ENCODE measurements at regions not wholly inside any gene's neighbourhood (a gene's known extent, or its start where the extent isn't known, plus 50 kb on each side); places are given as distances from the start of the nearest gene placed in this dataset.

DNA sequence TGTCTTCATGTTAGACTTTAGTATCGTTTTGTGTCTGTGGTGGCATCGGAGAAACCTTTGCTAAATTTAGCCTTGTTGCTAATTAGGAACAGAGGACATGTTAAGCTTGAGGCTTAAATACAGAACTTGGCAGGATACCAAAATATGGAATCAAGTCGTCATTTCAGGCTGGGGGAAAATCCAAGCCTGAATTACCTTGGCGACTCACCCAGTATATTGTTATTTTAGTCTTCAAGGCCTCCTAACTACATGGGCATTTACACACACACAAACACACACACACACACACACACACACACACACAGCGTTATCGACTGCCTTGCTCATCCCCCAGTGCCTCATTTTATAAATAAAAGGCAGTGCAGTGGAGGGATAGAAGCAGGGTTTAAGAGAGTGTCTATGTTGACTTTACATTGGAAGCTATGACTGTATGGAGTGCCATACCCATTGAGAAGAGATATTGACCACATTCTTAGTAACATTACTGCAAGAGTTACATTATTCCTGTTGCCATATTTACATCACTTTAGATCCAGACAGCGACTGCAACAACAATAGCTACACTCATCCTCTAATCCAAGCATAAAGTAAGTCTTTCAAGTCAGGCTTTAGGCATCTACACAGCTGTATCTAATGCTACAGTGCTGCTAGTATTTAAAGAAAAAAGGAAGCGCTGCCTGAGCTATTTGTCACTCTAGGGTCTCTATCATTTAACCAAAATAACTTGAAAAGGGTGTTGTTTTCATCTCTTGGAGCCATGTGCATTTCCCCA lies 210.8 kb upstream of the SEMA6D start:
- no peak overlapping the region for H3K27ac ChIP-seq
- no peaks in the 10 kb centered on the region for H3K36me3 ChIP-seq
- intact Hi-C loops (cut with DNase I; ENCODE audit: low total_unique reads) = no loop called here
- H3K4me3 ChIP-seq = no peak overlapping the region
- no peaks in the 10 kb centered on the region for H3K9me3 ChIP-seq
- DNase-seq = no peak
- TF ChIP-seq POLR2A (IDR thresholded peaks at IDR 0.05) (no peak), CTCF (IDR thresholded peaks at IDR 0.05) (no peak)
- H3K27me3 ChIP-seq = no peaks in the 10 kb centered on the region
- no peaks in the 10 kb centered on the region for H3K4me1 ChIP-seq

DNA sequence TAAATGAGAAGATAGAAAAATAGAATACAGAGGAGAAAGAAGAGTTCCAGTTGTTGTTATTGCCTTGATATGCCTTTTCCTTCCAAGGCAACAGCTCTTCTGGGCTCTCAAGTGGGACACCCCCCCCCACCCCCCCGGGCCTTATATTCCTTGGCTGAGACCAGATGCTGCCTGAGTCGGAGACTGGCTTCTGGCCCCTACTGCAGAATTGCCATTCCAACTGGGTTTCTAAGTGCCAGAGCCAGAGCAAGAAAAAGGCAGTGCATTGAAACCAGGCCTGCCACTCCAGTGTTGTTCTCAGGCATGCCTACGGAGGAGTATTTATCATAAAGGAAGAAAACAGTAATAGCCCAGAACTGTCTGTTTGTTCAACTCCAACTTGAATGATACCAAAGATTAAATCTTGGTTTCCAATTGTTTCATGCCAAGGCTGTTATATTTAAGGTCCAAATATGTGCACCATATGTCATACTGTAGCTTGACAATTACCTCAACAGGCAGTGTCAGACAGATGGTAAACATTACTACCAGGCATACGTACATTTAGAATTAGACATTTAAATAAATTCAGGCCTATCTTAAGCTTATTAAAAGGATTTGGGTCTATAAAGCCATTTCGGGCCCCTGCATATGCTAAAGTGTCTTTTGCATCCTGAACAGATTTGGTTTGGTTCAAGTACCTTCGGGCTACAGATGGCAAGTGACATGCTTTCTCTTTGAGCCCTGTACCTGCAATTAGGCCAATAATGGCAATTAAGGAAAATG lies 209.9 kb upstream of the SEMA6D start:
- DNase-seq = no peak
- intact Hi-C loops (cut with DNase I; ENCODE audit: low total_unique reads) = no loop called here
- H3K27ac ChIP-seq = no peak overlapping the region
- H3K27me3 ChIP-seq = no peaks in the 10 kb centered on the region
- no peak for TF ChIP-seq POLR2A (IDR thresholded peaks at IDR 0.05)
- TF ChIP-seq CTCF (IDR thresholded peaks at IDR 0.05) = no peak
- H3K4me1 ChIP-seq = no peaks in the 10 kb centered on the region
- no peaks in the 10 kb centered on the region for H3K9me3 ChIP-seq
- H3K4me3 ChIP-seq = no peak overlapping the region
- H3K36me3 ChIP-seq = no peaks in the 10 kb centered on the region

GRCh38 chr15:47511261-47511660 lies 206.0 kb upstream of the SEMA6D start:
- no peak for DNase-seq
- TF ChIP-seq CTCF (IDR thresholded peaks at IDR 0.05) (no peak), POLR2A (IDR thresholded peaks at IDR 0.05) (no peak)
- no peaks in the 10 kb centered on the region for H3K36me3 ChIP-seq
- H3K9me3 ChIP-seq = no peaks in the 10 kb centered on the region
- H3K27me3 ChIP-seq = no peaks in the 10 kb centered on the region
- no peaks in the 10 kb centered on the region for H3K4me1 ChIP-seq
- intact Hi-C loops (cut with DNase I; ENCODE audit: low total_unique reads) = no loop called here
- no peak overlapping the region for H3K27ac ChIP-seq
- no peak overlapping the region for H3K4me3 ChIP-seq

DNA sequence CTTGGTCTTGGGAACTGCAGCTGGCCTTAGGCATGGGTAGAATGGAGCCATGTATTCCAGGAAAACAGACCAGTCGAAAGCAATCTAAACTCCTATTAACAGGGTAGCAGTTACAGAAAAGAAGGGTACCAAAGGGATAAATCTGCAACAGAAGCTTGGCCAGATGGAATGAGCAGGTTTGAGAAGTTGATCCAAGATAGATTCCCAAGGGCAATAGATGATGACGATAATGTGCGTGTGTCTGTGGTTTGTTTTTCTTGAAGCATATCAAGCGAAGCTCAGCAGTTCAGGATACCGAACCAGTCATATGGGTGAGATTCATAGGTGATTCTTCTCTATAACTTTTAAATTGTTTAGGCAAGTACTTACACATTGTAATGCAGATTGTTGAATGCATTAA lies 203.8 kb upstream of the SEMA6D start:
- H3K4me3 ChIP-seq = no peak overlapping the region
- intact Hi-C loops (cut with DNase I; ENCODE audit: low total_unique reads) = no loop called here
- DNase-seq = no peak

More for the DNA sequence above, 203.8 kb upstream of the SEMA6D start:
- Histone ChIP-seq H3K9me3 (no peaks in the 10 kb centered on the region), H3K27ac (no peak overlapping the region), H3K4me1 (no peaks in the 10 kb centered on the region), H3K27me3 (no peaks in the 10 kb centered on the region), H3K36me3 (no peaks in the 10 kb centered on the region)
- TF ChIP-seq POLR2A (IDR thresholded peaks at IDR 0.05) = no peak
- no peak for TF ChIP-seq CTCF (IDR thresholded peaks at IDR 0.05)

All from uterus (tissue), 3 donors.